ENCODE measurements at regions not wholly inside any gene's neighbourhood (a gene's known extent, or its start where the extent isn't known, plus 50 kb on each side); places are given as distances from the start of the nearest gene placed in this dataset.

GRCh38 chr10:36345175-36345533 is 703.1 kb upstream of the FZD8 start:
- no peak for DNase-seq
- Histone ChIP-seq H3K9me3 (ENCODE audit: control insufficient read depth, low read length) (no peaks in the 10 kb centered on the region), H3K4me3 (ENCODE audit: insufficient read depth, low read depth, low read length, poor library complexity, severe bottlenecking) (no peak overlapping the region), H3K36me3 (ENCODE audit: control insufficient read depth, insufficient read depth, low read length) (no peaks in the 10 kb centered on the region), H3K27me3 (replicated peaks; ENCODE audit: control insufficient read depth, insufficient read depth, low read length, poor library complexity, severe bottlenecking) (no peaks in the 10 kb centered on the region), H3K27ac (ENCODE audit: insufficient read depth, low read length, poor library complexity, severe bottlenecking) (no peak overlapping the region), H3K4me1 (ENCODE audit: control insufficient read depth, insufficient read depth, low read length, poor library complexity, severe bottlenecking) (no peaks in the 10 kb centered on the region)

- no peak overlapping the region for H3K27ac ChIP-seq (ENCODE audit: insufficient read depth, low read length, poor library complexity, severe bottlenecking)
- H3K4me3 ChIP-seq (ENCODE audit: insufficient read depth, low read depth, low read length, poor library complexity, severe bottlenecking), result no peak overlapping the region
- no peaks in the 10 kb centered on the region for H3K36me3 ChIP-seq (ENCODE audit: control insufficient read depth, insufficient read depth, low read length)
- H3K4me1 ChIP-seq (ENCODE audit: control insufficient read depth, insufficient read depth, low read length, poor library complexity, severe bottlenecking), result no peaks in the 10 kb centered on the region
- no peaks in the 10 kb centered on the region for H3K27me3 ChIP-seq (replicated peaks; ENCODE audit: control insufficient read depth, insufficient read depth, low read length, poor library complexity, severe bottlenecking)
- no peaks in the 10 kb centered on the region for H3K9me3 ChIP-seq (ENCODE audit: control insufficient read depth, low read length)
- no peak for DNase-seq
Observed at GRCh38 chr10:36344240-36345174, 702.4 kb upstream of the FZD8 start.

- Histone ChIP-seq H3K4me3 (ENCODE audit: insufficient read depth, low read depth, low read length, poor library complexity, severe bottlenecking) (no peak overlapping the region), H3K9me3 (ENCODE audit: control insufficient read depth, low read length) (no peaks in the 10 kb centered on the region), H3K36me3 (ENCODE audit: control insufficient read depth, insufficient read depth, low read length) (no peaks in the 10 kb centered on the region), H3K27me3 (replicated peaks; ENCODE audit: control insufficient read depth, insufficient read depth, low read length, poor library complexity, severe bottlenecking) (no peaks in the 10 kb centered on the region), H3K4me1 (ENCODE audit: control insufficient read depth, insufficient read depth, low read length, poor library complexity, severe bottlenecking) (no peaks in the 10 kb centered on the region), H3K27ac (ENCODE audit: insufficient read depth, low read length, poor library complexity, severe bottlenecking) (no peak overlapping the region)
- DNase-seq, result no peak
Observed at GRCh38 chr10:36342781-36343180, 700.7 kb upstream of the FZD8 start.

GRCh38 chr10:36341471-36341870 is 699.4 kb upstream of the FZD8 start:
- H3K9me3 ChIP-seq (ENCODE audit: control insufficient read depth, low read length), result no peaks in the 10 kb centered on the region
- no peaks in the 10 kb centered on the region for H3K36me3 ChIP-seq (ENCODE audit: control insufficient read depth, insufficient read depth, low read length)
- DNase-seq, result no peak
- H3K4me3 ChIP-seq (ENCODE audit: insufficient read depth, low read depth, low read length, poor library complexity, severe bottlenecking), result no peak overlapping the region
- H3K27me3 ChIP-seq (replicated peaks; ENCODE audit: control insufficient read depth, insufficient read depth, low read length, poor library complexity, severe bottlenecking), result no peaks in the 10 kb centered on the region
- H3K27ac ChIP-seq (ENCODE audit: insufficient read depth, low read length, poor library complexity, severe bottlenecking), result no peak overlapping the region
- no peaks in the 10 kb centered on the region for H3K4me1 ChIP-seq (ENCODE audit: control insufficient read depth, insufficient read depth, low read length, poor library complexity, severe bottlenecking)

- H3K27ac ChIP-seq (ENCODE audit: insufficient read depth, low read length, poor library complexity, severe bottlenecking), result no peak overlapping the region
- no peaks in the 10 kb centered on the region for H3K36me3 ChIP-seq (ENCODE audit: control insufficient read depth, insufficient read depth, low read length)
- H3K4me3 ChIP-seq (ENCODE audit: insufficient read depth, low read depth, low read length, poor library complexity, severe bottlenecking), result no peak overlapping the region
- DNase-seq, result no peak
- no peaks in the 10 kb centered on the region for H3K27me3 ChIP-seq (replicated peaks; ENCODE audit: control insufficient read depth, insufficient read depth, low read length, poor library complexity, severe bottlenecking)
- H3K4me1 ChIP-seq (ENCODE audit: control insufficient read depth, insufficient read depth, low read length, poor library complexity, severe bottlenecking), result no peaks in the 10 kb centered on the region
- H3K9me3 ChIP-seq (ENCODE audit: control insufficient read depth, low read length), result no peaks in the 10 kb centered on the region
Observed at GRCh38 chr10:36336315-36336714, 694.2 kb upstream of the FZD8 start.

GRCh38 chr10:36333446-36333845 is 691.4 kb upstream of the FZD8 start:
- DNase-seq, result no peak
- no peaks in the 10 kb centered on the region for H3K4me1 ChIP-seq (ENCODE audit: control insufficient read depth, insufficient read depth, low read length, poor library complexity, severe bottlenecking)
- no peaks in the 10 kb centered on the region for H3K9me3 ChIP-seq (ENCODE audit: control insufficient read depth, low read length)
- H3K36me3 ChIP-seq (ENCODE audit: control insufficient read depth, insufficient read depth, low read length), result no peaks in the 10 kb centered on the region
- no peak overlapping the region for H3K27ac ChIP-seq (ENCODE audit: insufficient read depth, low read length, poor library complexity, severe bottlenecking)
- H3K27me3 ChIP-seq (replicated peaks; ENCODE audit: control insufficient read depth, insufficient read depth, low read length, poor library complexity, severe bottlenecking), result no peaks in the 10 kb centered on the region
- no peak overlapping the region for H3K4me3 ChIP-seq (ENCODE audit: insufficient read depth, low read depth, low read length, poor library complexity, severe bottlenecking)

GRCh38 chr10:36332926-36333325 is 690.8 kb upstream of the FZD8 start:
- Histone ChIP-seq H3K27ac (ENCODE audit: insufficient read depth, low read length, poor library complexity, severe bottlenecking) (no peak overlapping the region), H3K4me1 (ENCODE audit: control insufficient read depth, insufficient read depth, low read length, poor library complexity, severe bottlenecking) (no peaks in the 10 kb centered on the region), H3K4me3 (ENCODE audit: insufficient read depth, low read depth, low read length, poor library complexity, severe bottlenecking) (no peak overlapping the region), H3K27me3 (replicated peaks; ENCODE audit: control insufficient read depth, insufficient read depth, low read length, poor library complexity, severe bottlenecking) (no peaks in the 10 kb centered on the region), H3K9me3 (ENCODE audit: control insufficient read depth, low read length) (no peaks in the 10 kb centered on the region), H3K36me3 (ENCODE audit: control insufficient read depth, insufficient read depth, low read length) (no peaks in the 10 kb centered on the region)
- DNase-seq, result no peak

- no peak overlapping the region for H3K4me3 ChIP-seq (ENCODE audit: insufficient read depth, low read depth, low read length, poor library complexity, severe bottlenecking)
- H3K36me3 ChIP-seq (ENCODE audit: control insufficient read depth, insufficient read depth, low read length), result no peaks in the 10 kb centered on the region
- H3K27me3 ChIP-seq (replicated peaks; ENCODE audit: control insufficient read depth, insufficient read depth, low read length, poor library complexity, severe bottlenecking), result no peaks in the 10 kb centered on the region
- no peak for DNase-seq
- no peaks in the 10 kb centered on the region for H3K9me3 ChIP-seq (ENCODE audit: control insufficient read depth, low read length)
- H3K27ac ChIP-seq (ENCODE audit: insufficient read depth, low read length, poor library complexity, severe bottlenecking), result no peak overlapping the region
- H3K4me1 ChIP-seq (ENCODE audit: control insufficient read depth, insufficient read depth, low read length, poor library complexity, severe bottlenecking), result no peaks in the 10 kb centered on the region
Observed at GRCh38 chr10:36331121-36331520, 689.0 kb upstream of the FZD8 start.

GRCh38 chr10:36325815-36326214 is 683.7 kb upstream of the FZD8 start:
- H3K27me3 ChIP-seq (replicated peaks; ENCODE audit: control insufficient read depth, insufficient read depth, low read length, poor library complexity, severe bottlenecking), result no peaks in the 10 kb centered on the region
- no peaks in the 10 kb centered on the region for H3K4me1 ChIP-seq (ENCODE audit: control insufficient read depth, insufficient read depth, low read length, poor library complexity, severe bottlenecking)
- H3K4me3 ChIP-seq (ENCODE audit: insufficient read depth, low read depth, low read length, poor library complexity, severe bottlenecking), result no peak overlapping the region
- H3K36me3 ChIP-seq (ENCODE audit: control insufficient read depth, insufficient read depth, low read length), result no peaks in the 10 kb centered on the region
- H3K27ac ChIP-seq (ENCODE audit: insufficient read depth, low read length, poor library complexity, severe bottlenecking), result no peak overlapping the region
- DNase-seq, result no peak
- H3K9me3 ChIP-seq (ENCODE audit: control insufficient read depth, low read length), result no peaks in the 10 kb centered on the region

GRCh38 chr10:36324831-36325230 is 682.7 kb upstream of the FZD8 start:
- H3K36me3 ChIP-seq (ENCODE audit: control insufficient read depth, insufficient read depth, low read length), result no peaks in the 10 kb centered on the region
- H3K27me3 ChIP-seq (replicated peaks; ENCODE audit: control insufficient read depth, insufficient read depth, low read length, poor library complexity, severe bottlenecking), result no peaks in the 10 kb centered on the region
- DNase-seq, result no peak
- H3K9me3 ChIP-seq (ENCODE audit: control insufficient read depth, low read length), result no peaks in the 10 kb centered on the region
- no peak overlapping the region for H3K27ac ChIP-seq (ENCODE audit: insufficient read depth, low read length, poor library complexity, severe bottlenecking)
- no peak overlapping the region for H3K4me3 ChIP-seq (ENCODE audit: insufficient read depth, low read depth, low read length, poor library complexity, severe bottlenecking)
- no peaks in the 10 kb centered on the region for H3K4me1 ChIP-seq (ENCODE audit: control insufficient read depth, insufficient read depth, low read length, poor library complexity, severe bottlenecking)

Measured in effector memory CD4-positive, alpha-beta T cell (primary cell).